ENCODE measurements at regions not wholly inside any gene's neighbourhood (a gene's known extent, or its start where the extent isn't known, plus 50 kb on each side); places are given as distances from the start of the nearest gene placed in this dataset.

DNA sequence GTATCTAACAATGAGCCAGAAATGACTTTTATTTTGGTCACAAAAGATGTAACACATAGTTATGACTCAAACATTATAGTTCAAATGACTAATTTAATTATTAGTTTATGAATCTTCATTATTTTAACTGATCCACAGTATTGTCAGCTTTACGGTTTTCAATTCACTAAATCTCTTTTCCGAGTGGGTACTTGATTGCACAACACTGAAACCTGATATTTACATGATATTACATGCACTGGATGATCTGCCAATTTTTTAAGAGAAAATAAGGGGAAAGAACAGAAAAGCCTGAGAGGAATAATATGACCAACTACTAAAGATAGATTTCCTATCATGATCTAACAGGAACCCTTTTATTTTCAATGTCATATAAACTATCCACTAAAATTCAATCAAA, 1446.0 kb downstream of the FSTL5 start:
- no peak for TF ChIP-seq POLR2AphosphoS5 (IDR thresholded peaks at IDR 0.05; ENCODE audit: low read depth, low read length)
- TF ChIP-seq, protein P1, sequence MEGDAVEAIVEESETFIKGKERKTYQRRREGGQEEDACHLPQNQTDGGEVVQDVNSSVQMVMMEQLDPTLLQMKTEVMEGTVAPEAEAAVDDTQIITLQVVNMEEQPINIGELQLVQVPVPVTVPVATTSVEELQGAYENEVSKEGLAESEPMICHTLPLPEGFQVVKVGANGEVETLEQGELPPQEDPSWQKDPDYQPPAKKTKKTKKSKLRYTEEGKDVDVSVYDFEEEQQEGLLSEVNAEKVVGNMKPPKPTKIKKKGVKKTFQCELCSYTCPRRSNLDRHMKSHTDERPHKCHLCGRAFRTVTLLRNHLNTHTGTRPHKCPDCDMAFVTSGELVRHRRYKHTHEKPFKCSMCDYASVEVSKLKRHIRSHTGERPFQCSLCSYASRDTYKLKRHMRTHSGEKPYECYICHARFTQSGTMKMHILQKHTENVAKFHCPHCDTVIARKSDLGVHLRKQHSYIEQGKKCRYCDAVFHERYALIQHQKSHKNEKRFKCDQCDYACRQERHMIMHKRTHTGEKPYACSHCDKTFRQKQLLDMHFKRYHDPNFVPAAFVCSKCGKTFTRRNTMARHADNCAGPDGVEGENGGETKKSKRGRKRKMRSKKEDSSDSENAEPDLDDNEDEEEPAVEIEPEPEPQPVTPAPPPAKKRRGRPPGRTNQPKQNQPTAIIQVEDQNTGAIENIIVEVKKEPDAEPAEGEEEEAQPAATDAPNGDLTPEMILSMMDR (IDR thresholded peaks at IDR 0.05; ENCODE audit: control extremely low read depth in 1 of 3, insufficient read depth in 1 of 3, low read depth in 1 of 3, low read length in 3 of 3) = no peak
- TF ChIP-seq BACH1 (IDR thresholded peaks at IDR 0.05; ENCODE audit: low read length) = no peak
- no peak for TF ChIP-seq NRF1 (IDR thresholded peaks at IDR 0.05; ENCODE audit: low read depth, low read length)
- TF ChIP-seq RFX5 (IDR thresholded peaks at IDR 0.05; ENCODE audit: borderline replicate concordance, low read depth, low read length) = no peak

All from H1 (cell line).